SJCRH30 (cell line): ENCODE measurements at regions not wholly inside any gene's neighbourhood (a gene's known extent, or its start where the extent isn't known, plus 50 kb on each side); places are given as distances from the start of the nearest gene placed in this dataset.
"Not testable (repeated sequence)": the region's sequence is repeated elsewhere in the genome, so short reads cannot be mapped to it uniquely, and the experiment has no call there.

Source experiments
- DNase-seq, 2 experiments: peaks; one replicate each; pipeline ENCODE4 v3.0.0-alpha.2; 2015 to 2020
- H3K27ac ChIP-seq: fragments of 250-450 bp; sonication (Bioruptor Pico); 2 replicates; pipeline ENCODE4 v1.5.1; 2020; ENCODE audit warnings: mild to moderate bottlenecking, moderate library complexity
- H3K27me3 ChIP-seq: fragments of 250-450 bp; sonication (Bioruptor Pico); 2 replicates; pipeline ENCODE4 v1.5.1; 2020; ENCODE audit warnings: mild to moderate bottlenecking, moderate library complexity
- H3K36me3 ChIP-seq: fragments of 250-450 bp; sonication (Bioruptor Pico); 2 replicates; pipeline ENCODE4 v1.5.1; 2020; ENCODE audit warnings: mild to moderate bottlenecking, moderate library complexity
- H3K4me1 ChIP-seq: fragments of 250-450 bp; sonication (Bioruptor Pico); 2 replicates; pipeline ENCODE4 v1.5.1; 2020; ENCODE audit warnings: mild to moderate bottlenecking, moderate library complexity
- H3K4me3 ChIP-seq: fragments of 250-450 bp; sonication (Bioruptor Pico); 2 replicates; pipeline ENCODE4 v1.5.1; 2020; ENCODE audit warnings: mild to moderate bottlenecking, moderate library complexity
- H3K9me3 ChIP-seq: fragments of 250-450 bp; sonication (Bioruptor Pico); replicated peaks from 2 replicates; pipeline ENCODE4 v1.5.1; 2020; ENCODE audit warnings: mild to moderate bottlenecking, moderate library complexity

GRCh38 chr5:52132053-52132452 is 655.7 kb upstream of the ITGA1 start:
- Histone ChIP-seq H3K27ac (no peak overlapping the region), H3K27me3 (no peaks in the 10 kb centered on the region), H3K4me3 (no peak overlapping the region), H3K4me1 (no peaks in the 10 kb centered on the region), H3K9me3 (no peaks in the 10 kb centered on the region), H3K36me3 (no peaks in the 10 kb centered on the region)
- no peak for DNase-seq

- no peak overlapping the region for H3K27ac ChIP-seq
- no peaks in the 10 kb centered on the region for H3K9me3 ChIP-seq
- H3K4me3 ChIP-seq: no peak overlapping the region
- no peaks in the 10 kb centered on the region for H3K4me1 ChIP-seq
- no peak for DNase-seq
- H3K36me3 ChIP-seq: no peaks in the 10 kb centered on the region
- no peaks in the 10 kb centered on the region for H3K27me3 ChIP-seq
Measured at GRCh38 chr5:52134013-52134650, 653.6 kb upstream of the ITGA1 start.

DNA sequence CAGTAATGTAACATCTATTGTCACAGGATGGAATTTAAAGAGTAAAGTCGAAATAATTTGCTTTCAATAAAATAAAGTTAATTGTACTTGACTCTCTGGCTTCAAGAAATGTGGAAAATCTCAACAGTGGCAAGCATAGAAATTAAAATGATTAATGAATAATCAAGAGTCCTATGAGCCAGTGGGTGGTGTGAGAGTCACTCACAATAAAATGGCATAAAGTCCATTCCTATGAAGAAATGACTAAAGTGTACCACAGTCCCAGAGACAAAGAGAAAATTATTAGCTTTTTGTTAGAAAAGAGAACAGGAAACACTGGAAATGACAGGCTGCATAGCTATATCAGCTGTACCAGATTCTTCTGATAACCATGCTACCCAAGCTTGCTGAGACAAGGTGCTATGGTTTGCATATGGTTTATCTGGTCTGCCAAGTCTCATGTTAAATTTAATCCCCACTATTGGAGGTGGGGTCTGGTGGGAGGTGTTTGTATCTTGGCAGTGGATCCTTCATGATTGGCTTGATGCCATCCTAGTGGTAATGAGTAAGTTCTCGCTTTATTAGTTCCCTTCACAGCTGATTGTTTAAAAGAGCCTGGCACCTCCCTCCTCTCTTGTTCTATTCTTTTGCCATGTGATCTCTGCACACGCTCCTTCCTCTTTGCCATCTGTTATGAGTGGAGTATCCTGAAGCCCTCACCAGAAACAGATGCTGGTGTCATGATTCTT is 647.7 kb upstream of the ITGA1 start:
- H3K27ac ChIP-seq: no peak overlapping the region
- DNase-seq: peak in 1 of 2 experiments; percentile 1

GRCh38 chr5:52148679-52149078 is 639.0 kb upstream of the ITGA1 start:
- Histone ChIP-seq H3K9me3 (no peaks in the 10 kb centered on the region), H3K4me1 (no peaks in the 10 kb centered on the region), H3K27ac (no peak overlapping the region), H3K36me3 (no peaks in the 10 kb centered on the region), H3K27me3 (no peaks in the 10 kb centered on the region), H3K4me3 (no peak overlapping the region)
- DNase-seq: no peak

More for the DNA sequence above, 647.7 kb upstream of the ITGA1 start:
- H3K4me1 ChIP-seq: no peaks in the 10 kb centered on the region
- no peaks in the 10 kb centered on the region for H3K27me3 ChIP-seq
- no peaks in the 10 kb centered on the region for H3K36me3 ChIP-seq
- no peak overlapping the region for H3K4me3 ChIP-seq
- no peaks in the 10 kb centered on the region for H3K9me3 ChIP-seq

- H3K27me3 ChIP-seq: no peaks in the 10 kb centered on the region
- no peak overlapping the region for H3K4me3 ChIP-seq
- no peaks in the 10 kb centered on the region for H3K4me1 ChIP-seq
- no peak for DNase-seq
- H3K36me3 ChIP-seq: no peaks in the 10 kb centered on the region
- no peak overlapping the region for H3K27ac ChIP-seq
- no peaks in the 10 kb centered on the region for H3K9me3 ChIP-seq
Measured at GRCh38 chr5:52150501-52150900, 637.2 kb upstream of the ITGA1 start.

DNA sequence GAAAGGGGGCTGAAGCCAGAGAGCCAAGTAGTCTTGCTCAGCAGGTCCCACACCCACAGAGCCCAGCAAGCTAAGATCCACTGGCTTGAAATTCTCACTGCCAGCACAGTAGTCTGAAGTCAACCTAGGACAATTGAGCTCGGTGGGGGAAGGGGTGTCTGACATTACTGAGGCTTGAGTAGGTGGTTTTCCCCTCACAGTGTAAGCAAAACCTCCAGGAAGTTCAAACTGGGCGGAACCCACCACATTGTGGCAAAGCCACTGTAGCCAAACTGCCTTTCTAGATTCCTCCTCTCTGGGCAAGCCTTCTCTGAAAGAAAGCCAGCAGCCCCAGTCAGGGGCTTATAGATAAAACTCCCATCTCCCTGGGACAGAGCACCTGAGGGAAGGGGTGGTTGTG is 630.9 kb upstream of the ITGA1 start:
- H3K4me1 ChIP-seq, H3K4me3 ChIP-seq, DNase-seq, H3K36me3 ChIP-seq, H3K27ac ChIP-seq, H3K27me3 ChIP-seq, H3K9me3 ChIP-seq: not testable (repeated sequence)

DNA sequence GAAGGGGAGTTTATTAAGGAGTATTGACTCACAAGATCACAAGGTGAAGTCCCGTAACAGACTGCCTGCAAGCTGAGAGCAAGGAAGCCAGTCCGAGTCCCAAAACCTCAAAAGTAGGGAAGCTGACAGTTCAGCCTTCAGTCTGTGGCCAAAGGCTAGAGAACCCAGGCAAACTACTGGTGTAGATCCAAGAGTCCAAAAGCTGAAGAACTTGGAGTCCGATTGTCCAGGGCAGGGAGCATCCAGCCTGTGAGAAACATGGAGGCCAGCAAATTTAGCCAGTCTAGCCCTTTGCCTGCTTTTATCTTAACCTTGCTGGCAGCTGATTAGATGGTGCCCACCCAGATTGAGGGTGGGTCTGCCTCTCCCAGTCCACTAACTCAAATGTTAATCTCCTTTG is 621.9 kb upstream of the ITGA1 start:
- not testable (repeated sequence) for DNase-seq, H3K27me3 ChIP-seq, H3K4me3 ChIP-seq

DNA sequence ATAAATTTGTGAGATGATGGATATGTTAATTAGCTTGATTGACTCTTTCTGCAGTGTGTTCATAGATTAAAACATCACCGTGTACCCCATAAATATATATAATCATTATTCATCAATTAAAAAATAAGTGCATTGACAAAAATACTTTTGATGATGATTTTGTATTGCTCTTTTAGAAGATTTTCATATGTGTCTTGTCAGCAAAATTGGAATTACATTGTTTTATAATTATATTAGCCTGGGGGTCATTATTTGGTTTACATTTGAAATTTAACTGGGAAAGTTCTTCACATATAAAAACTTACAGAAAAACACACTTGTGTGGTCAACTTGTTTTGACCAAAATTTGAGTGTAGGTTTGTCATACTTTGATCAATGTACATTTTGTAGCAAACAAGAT is 614.6 kb upstream of the ITGA1 start:
- Histone ChIP-seq H3K9me3 (no peaks in the 10 kb centered on the region), H3K36me3 (no peaks in the 10 kb centered on the region)
- no peak for DNase-seq

More for the DNA sequence above, 621.9 kb upstream of the ITGA1 start:
- H3K4me1 ChIP-seq, H3K36me3 ChIP-seq, H3K9me3 ChIP-seq, H3K27ac ChIP-seq: not testable (repeated sequence)

DNA sequence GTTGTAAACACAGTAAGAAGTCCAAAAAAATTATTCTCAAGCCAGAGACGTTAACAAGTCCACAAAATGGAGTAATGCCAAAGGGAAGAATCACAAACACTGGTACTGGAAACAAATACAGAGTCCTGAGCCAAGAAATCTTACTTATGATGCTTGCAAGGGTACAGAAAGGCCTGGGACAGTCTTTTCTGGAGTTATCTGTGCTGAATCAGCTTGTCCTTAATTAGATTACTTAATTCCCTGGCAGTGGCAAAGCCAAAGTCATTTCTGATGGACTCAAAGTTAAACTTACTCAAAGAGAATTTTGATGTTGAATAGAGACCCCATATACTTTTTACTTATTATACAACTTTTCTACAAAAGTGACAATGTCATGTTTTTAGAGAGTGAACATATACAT is 610.5 kb upstream of the ITGA1 start:
- Histone ChIP-seq H3K27me3 (no peaks in the 10 kb centered on the region; the same call in 1 of the 2 replicates), H3K27ac (no peak overlapping the region), H3K9me3 (no peaks in the 10 kb centered on the region), H3K36me3 (no peaks in the 10 kb centered on the region), H3K4me3 (no peak overlapping the region), H3K4me1 (no peaks in the 10 kb centered on the region)
- no peak for DNase-seq

More for the DNA sequence above, 614.6 kb upstream of the ITGA1 start:
- Histone ChIP-seq H3K4me1 (no peaks in the 10 kb centered on the region), H3K27ac (no peak overlapping the region), H3K4me3 (no peak overlapping the region), H3K27me3 (no peaks in the 10 kb centered on the region; the same call in 1 of the 2 replicates)

DNA sequence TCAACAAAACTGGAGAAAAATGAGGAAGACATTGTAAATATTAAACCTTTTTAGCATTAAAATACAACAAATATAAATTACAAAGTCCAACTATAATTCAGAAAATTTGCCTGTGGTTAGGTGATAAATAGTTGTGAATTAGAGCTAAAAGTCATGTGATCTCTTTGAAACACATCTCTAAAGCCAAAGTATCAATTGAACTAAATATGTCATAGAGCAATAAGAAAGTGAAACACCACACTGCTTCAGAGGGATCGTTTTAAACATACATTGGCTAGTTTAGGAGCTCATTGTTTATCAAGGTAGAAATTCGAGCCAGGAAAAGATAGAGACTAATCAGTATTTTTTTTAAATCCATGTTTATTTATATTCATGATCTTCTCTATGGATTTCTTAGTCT is 606.3 kb upstream of the ITGA1 start:
- H3K27ac ChIP-seq: no peak overlapping the region
- H3K9me3 ChIP-seq: no peaks in the 10 kb centered on the region

DNA sequence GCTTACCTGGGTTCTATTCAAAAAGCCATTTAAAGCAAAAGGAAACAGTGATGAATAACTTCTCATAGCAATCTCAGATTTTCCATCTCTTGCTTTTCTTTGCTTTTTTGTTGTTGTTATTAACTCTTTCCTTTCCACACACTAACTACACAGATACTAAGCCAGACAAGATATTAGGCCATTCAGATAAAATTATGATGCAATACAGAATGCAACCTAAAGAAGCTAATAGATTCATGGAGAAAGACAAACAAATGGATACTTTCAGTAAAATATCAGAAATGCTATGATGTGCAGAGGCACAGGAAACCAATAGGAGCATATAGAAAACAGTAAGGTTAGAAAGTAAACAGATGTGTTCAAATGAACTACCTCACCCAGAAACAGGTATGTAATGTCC is 597.0 kb upstream of the ITGA1 start:
- DNase-seq: no peak
- H3K27ac ChIP-seq: no peak overlapping the region
- no peaks in the 10 kb centered on the region for H3K4me1 ChIP-seq
- no peaks in the 10 kb centered on the region for H3K27me3 ChIP-seq
- H3K4me3 ChIP-seq: no peak overlapping the region
- no peaks in the 10 kb centered on the region; the same call in 1 of the 2 replicates for H3K9me3 ChIP-seq
- no peaks in the 10 kb centered on the region for H3K36me3 ChIP-seq

More for the DNA sequence above, 606.3 kb upstream of the ITGA1 start:
- no peak for DNase-seq
- Histone ChIP-seq H3K27me3 (no peaks in the 10 kb centered on the region; the same call in 1 of the 2 replicates), H3K36me3 (no peaks in the 10 kb centered on the region), H3K4me3 (no peak overlapping the region), H3K4me1 (no peaks in the 10 kb centered on the region)

GRCh38 chr5:52199833-52200232 is 587.9 kb upstream of the ITGA1 start:
- H3K36me3 ChIP-seq: no peaks in the 10 kb centered on the region
- H3K4me3 ChIP-seq: no peak overlapping the region
- H3K27me3 ChIP-seq: no peaks in the 10 kb centered on the region
- no peak overlapping the region for H3K27ac ChIP-seq
- no peaks in the 10 kb centered on the region for H3K9me3 ChIP-seq
- no peak for DNase-seq
- no peaks in the 10 kb centered on the region for H3K4me1 ChIP-seq

- DNase-seq: no peak
- H3K4me3 ChIP-seq: no peak overlapping the region
- H3K36me3 ChIP-seq: no peaks in the 10 kb centered on the region
- H3K27ac ChIP-seq: no peak overlapping the region
- no peaks in the 10 kb centered on the region for H3K9me3 ChIP-seq
- H3K27me3 ChIP-seq: peaks cover 3% of the 10 kb centered on the region; the same call in 1 of the 2 replicates
- H3K4me1 ChIP-seq: no peaks in the 10 kb centered on the region
Measured at GRCh38 chr5:52202256-52202655, 585.5 kb upstream of the ITGA1 start.

GRCh38 chr5:52204310-52204709 is 583.4 kb upstream of the ITGA1 start:
- peaks cover 3% of the 10 kb centered on the region; the same call in 1 of the 2 replicates for H3K27me3 ChIP-seq
- no peak overlapping the region for H3K4me3 ChIP-seq
- no peak for DNase-seq
- no peaks in the 10 kb centered on the region for H3K9me3 ChIP-seq
- H3K27ac ChIP-seq: no peak overlapping the region
- no peaks in the 10 kb centered on the region for H3K36me3 ChIP-seq
- H3K4me1 ChIP-seq: no peaks in the 10 kb centered on the region
